Stimulated activated CD8-positive, alpha-beta memory T cell treated with anti-CD3 and anti-CD28 coated beads, Interleukin-7, amount 100 ng/mL, for 48 hours (primary cell): ENCODE measurements at regions not wholly inside any gene's neighbourhood (a gene's known extent, or its start where the extent isn't known, plus 50 kb on each side); places are given as distances from the start of the nearest gene placed in this dataset.

Experiments
- DNase-seq, 2 donors: peaks; one replicate each; pipeline ENCODE4 v3.0.0-alpha.2; 2020; ENCODE audit warnings: low read depth in 1 of 2; ENCODE audit errors: extremely low read depth in 1 of 2

DNA sequence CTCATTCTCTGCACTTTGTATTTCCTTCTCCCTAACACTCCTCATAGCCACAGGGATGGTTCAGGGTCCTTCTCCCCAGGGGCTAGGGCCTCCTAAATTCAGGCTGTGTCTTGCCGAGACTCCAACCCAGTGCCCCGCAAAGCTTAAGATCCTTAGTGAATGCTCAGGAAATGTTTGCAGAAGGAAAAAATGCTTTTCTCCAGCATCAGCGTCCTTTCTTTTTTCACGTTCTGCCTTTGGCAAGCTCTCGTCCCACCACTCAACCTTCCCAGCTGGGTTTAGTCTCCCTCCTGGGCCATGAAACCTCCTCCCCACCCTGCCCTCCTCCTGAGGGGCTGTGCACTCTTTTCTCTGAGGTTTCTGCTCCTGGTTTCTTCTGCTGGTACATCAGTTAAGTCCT lies 503.8 kb upstream of the B3GAT1 start:
- DNase-seq: no peak

DNA sequence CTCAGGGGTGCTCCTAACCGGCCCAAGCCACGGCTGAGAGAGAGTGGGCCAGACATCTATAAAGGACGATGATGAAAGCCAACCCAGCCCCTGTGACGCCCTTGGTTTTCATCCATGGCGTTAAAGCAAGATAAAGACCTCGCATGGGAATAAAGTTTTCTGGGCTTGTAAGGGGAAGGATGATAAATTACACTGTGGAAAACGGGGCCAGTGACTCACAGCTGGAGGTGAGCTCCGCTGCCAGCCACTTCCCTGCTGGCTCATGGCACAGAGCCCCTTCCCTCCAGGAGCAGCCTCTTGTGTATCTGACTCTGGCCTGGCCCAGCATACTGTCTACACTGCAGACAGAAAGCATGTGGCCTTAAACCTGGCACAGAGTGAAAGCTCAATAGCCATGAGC lies 503.2 kb upstream of the B3GAT1 start:
- no peak for DNase-seq

GRCh38 chr11:134913999-134914590 lies 502.1 kb upstream of the B3GAT1 start:
- DNase-seq: no peak

DNA sequence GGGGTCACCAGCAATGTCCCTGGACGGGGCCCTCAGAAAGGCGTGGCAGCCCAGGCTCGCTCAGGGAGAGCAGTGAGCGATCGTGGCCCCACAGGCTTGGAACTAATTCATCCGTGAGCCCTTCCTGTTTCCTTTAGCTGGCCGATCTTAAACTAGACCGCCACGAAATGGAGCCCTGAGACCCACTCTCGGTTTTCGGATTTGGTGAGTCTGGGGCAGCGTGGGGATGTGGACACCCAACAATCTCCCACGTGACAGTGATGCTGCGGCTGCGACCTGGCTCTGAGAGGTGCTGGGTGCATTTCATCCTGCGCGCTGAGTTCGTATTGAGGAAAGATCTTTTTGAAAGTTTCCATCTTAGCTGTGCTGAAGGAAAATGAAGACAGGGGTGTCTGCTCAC lies 501.3 kb upstream of the B3GAT1 start:
- DNase-seq: no peak

DNA sequence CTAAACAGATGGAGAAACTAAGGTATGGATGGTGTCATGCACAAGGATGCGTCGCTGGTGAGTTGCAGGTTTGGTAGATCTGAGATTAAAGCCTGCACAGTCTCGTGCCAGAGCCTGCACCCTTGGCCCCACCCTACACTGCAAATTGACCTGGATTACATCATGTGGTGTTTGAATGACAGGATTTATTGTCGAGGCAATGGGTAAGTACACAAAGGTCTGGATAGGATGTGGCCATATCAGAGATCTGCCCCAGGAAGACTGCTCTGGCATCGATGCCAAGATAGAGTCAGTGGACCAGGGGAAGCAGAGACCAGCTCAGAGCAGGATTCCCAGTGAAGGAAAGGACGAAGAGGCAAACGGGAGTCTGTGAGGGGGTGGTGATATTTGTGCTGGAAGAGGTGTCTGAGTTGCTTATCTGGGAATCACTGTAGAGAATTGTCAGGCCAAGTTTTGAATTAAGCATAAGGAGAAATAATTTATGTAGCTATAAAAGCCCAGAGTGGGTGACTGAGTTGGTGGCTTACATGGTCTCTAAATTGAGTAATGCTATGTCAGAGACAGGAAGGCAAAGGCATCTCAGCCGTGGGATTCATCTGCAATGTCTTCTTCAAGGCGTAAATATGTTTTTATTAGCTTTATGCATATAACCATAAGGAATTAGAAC lies 499.6 kb upstream of the B3GAT1 start:
- no peak for DNase-seq

DNA sequence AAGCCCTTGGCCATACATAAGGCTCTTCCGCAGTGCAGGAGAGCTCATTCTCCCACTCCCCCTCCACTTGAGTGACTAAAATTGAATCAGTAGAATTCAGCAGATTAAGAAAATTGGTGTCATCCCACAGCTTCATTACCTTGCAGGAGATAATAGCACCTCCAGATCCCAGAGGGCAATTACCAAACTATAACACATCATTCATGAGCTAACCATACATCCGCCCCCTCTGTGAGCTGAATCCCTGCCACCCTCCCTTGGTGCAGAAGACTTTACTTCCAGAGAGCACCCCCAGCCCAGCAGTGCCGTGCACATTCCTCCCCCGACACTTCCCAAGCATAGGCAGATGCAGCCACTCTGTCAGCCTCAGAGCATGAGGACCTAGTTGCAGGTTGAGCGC lies 496.5 kb upstream of the B3GAT1 start:
- DNase-seq: no peak

GRCh38 chr11:134907636-134908035 lies 495.6 kb upstream of the B3GAT1 start:
- no peak for DNase-seq

GRCh38 chr11:134906356-134906955 lies 494.4 kb upstream of the B3GAT1 start:
- DNase-seq: no peak

GRCh38 chr11:134905928-134906327 lies 493.9 kb upstream of the B3GAT1 start:
- no peak for DNase-seq

DNA sequence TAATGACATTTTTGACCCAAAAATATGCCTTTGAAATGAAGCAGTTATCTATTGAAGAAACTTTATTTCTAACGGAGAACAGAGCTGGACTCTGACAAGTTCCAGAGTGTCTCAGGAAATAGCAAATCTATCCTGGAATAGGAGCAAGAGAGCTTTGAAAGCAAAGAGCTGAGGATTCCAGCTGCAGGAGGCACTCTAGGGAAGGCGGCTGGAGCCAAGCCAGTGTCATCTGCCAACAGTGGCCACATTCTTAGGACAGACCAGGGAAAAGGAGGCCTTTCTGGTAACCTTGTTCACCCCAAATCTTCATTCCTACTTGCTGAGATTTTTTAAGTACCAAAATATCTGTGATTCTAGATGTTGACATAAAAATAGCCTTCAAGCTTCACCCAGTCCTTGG lies 493.5 kb upstream of the B3GAT1 start:
- no peak for DNase-seq

GRCh38 chr11:134904103-134904790 lies 492.2 kb upstream of the B3GAT1 start:
- no peak for DNase-seq

DNA sequence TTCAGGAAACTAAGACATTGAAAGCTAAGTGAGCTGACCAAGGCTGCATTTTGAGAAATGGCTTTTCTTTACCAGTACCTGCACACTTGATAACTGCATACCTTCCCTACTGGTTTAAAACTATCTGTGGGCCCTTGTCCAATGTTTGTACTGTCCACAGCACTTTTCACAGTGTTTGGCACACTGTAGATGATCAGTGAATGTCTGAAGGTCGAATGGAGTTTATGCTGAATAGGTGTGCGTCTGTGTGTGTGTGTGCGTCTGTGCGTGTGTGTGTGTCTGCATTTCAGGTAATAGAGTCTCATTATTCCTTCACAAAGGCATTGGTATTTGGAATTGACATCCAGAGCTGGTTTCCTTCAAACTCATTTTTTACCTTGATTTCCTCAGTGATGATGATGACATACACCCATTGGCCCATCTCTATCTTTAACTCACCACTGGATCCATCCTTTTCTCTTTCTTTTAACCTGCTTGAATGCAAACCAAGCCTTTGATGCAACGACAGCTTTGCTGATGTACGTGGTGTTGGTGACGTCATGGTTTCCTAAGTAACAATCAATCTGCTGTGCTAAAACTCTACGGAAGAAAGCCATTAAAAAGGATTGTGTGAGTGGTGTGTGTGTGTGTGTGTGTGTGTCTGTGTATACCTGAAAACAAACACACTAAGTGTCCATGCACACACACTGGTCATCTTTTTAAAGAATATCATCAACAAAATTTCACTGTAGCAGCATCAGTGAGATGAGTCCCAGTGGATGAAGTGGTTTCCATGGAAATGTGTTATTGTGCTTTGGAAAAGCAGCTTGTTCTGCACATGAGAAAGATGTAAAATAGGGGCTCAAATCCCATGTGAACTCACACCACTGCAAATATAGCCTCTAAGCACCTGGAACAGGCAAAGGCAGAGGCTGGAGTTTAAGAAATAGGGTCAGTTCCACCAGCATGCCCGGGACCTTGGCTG lies 490.2 kb upstream of the B3GAT1 start:
- no peak for DNase-seq

- no peak for DNase-seq
These were observed 489.5 kb upstream of the B3GAT1 start for GRCh38 chr11:134901542-134901941.

GRCh38 chr11:134893810-134894685 lies 482.0 kb upstream of the B3GAT1 start:
- DNase-seq: no peak

- DNase-seq: no peak
These were observed 478.4 kb upstream of the B3GAT1 start for GRCh38 chr11:134890446-134890845.

- no peak for DNase-seq
These were observed 477.8 kb upstream of the B3GAT1 start for GRCh38 chr11:134889832-134890231.

DNA sequence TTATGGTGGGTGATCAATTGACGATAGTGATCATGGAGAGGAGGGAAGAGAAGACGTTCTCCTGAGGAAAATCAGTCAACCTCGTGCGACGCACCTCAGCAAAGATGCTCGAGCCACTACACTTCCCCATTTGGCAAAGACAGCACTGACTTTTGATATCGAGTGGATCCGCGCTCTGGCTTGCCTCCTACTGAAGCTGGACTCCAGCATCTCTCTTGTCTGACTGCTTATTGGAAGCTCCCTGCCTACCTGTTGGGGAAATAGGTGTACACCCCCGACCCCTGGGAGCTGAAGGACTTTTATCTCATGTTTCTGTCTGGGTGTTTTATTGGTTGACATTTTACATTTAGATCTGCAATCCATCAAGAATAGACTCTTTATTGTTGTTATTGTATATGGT lies 476.8 kb upstream of the B3GAT1 start:
- DNase-seq: no peak

GRCh38 chr11:134887896-134888295 lies 475.9 kb upstream of the B3GAT1 start:
- DNase-seq: no peak

- no peak for DNase-seq
These were observed 471.4 kb upstream of the B3GAT1 start for GRCh38 chr11:134883484-134883883.
